Naive B cell (primary cell): ENCODE measurements at regions not wholly inside any gene's neighbourhood (a gene's known extent, or its start where the extent isn't known, plus 50 kb on each side); places are given as distances from the start of the nearest gene placed in this dataset.

Experiments
- ATAC-seq, 2 donors: fragments of 150-1000 bp; cut with Tn5 transposase; 2 replicates each; pipeline ENCODE4 v1.10.0; 2021; ENCODE audit warnings: low read depth in 2 of 2, mild to moderate bottlenecking in 2 of 2, moderate library complexity in 2 of 2
- DNase-seq: peaks from one replicate; pipeline ENCODE4 v3.0.0; 2022
- H3K27ac Mint-ChIP-seq, 6 donors: one replicate each; pipeline ENCODE4 v1.8.0; 2020 to 2022; ENCODE audit warnings: mild to moderate bottlenecking in 6 of 6, mixed read lengths in 6 of 6, moderate library complexity in 5 of 6, inconsistent platforms in 2 of 6
- H3K27me3 Mint-ChIP-seq, 3 donors: one replicate each; pipeline ENCODE4 v1.8.0; 2021 to 2022; ENCODE audit warnings: mixed read lengths in 3 of 3, mild to moderate bottlenecking in 1 of 3
- H3K36me3 Mint-ChIP-seq, 2 donors: one replicate each; pipeline ENCODE4 v1.8.0; 2020 to 2022; ENCODE audit warnings: mixed read lengths in 2 of 2, inconsistent platforms in 1 of 2, mild to moderate bottlenecking in 1 of 2
- H3K4me1 Mint-ChIP-seq, 3 donors: one replicate each; pipeline ENCODE4 v1.8.0; 2020 to 2022; ENCODE audit warnings: mixed read lengths in 3 of 3, inconsistent platforms in 1 of 3, mild to moderate bottlenecking in 1 of 3, moderate library complexity in 1 of 3
- H3K4me3 Mint-ChIP-seq, 8 donors: one replicate each; pipeline ENCODE4 v1.8.0; 2020 to 2022; ENCODE audit warnings: mild to moderate bottlenecking in 8 of 8, mixed read lengths in 8 of 8, moderate library complexity in 8 of 8, inconsistent platforms in 2 of 8
- H3K9me3 Mint-ChIP-seq, 7 donors: one replicate each; pipeline ENCODE4 v1.8.0; 2020 to 2022; ENCODE audit warnings: mixed read lengths in 7 of 7, mild to moderate bottlenecking in 5 of 7, inconsistent platforms in 2 of 7, moderate library complexity in 1 of 7

DNA sequence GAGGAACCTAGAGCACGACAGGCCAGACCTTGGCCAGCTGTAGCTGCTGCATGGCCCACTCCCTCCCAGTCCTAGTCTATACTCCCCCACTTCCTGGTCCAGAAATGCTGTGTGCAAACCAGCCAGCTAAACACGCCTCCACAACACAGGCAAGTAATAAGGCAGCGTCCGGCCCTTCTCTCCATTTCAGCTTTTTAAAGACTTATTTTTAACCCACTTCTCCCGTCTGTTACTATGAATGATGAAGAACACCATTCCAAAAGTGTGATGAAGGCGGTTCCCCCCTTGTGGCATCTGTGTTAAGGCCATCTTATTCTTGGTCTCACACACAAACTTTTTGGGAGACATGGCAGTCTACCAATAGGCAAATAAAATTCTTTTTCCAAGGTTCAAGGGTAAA lies 164.1 kb upstream of the CHRNA7 start:
- no peak for ATAC-seq
- Mint-ChIP-seq H3K4me1 (peaks cover 5 to 14% (median 11%) of the 10 kb centered on the region in 3 donors), H3K36me3 (peaks cover 0 to 7% of the 10 kb centered on the region in 2 donors), H3K27ac (no peak overlapping the region), H3K4me3 (peak overlapping the region in 1 of 8 donors; percentile 9), H3K9me3 (peaks cover 3 to 18% (median 9%) of the 10 kb centered on the region in 7 donors), H3K27me3 (peaks cover 42 to 62% (median 53%) of the 10 kb centered on the region in 3 donors)
- no peak for DNase-seq

DNA sequence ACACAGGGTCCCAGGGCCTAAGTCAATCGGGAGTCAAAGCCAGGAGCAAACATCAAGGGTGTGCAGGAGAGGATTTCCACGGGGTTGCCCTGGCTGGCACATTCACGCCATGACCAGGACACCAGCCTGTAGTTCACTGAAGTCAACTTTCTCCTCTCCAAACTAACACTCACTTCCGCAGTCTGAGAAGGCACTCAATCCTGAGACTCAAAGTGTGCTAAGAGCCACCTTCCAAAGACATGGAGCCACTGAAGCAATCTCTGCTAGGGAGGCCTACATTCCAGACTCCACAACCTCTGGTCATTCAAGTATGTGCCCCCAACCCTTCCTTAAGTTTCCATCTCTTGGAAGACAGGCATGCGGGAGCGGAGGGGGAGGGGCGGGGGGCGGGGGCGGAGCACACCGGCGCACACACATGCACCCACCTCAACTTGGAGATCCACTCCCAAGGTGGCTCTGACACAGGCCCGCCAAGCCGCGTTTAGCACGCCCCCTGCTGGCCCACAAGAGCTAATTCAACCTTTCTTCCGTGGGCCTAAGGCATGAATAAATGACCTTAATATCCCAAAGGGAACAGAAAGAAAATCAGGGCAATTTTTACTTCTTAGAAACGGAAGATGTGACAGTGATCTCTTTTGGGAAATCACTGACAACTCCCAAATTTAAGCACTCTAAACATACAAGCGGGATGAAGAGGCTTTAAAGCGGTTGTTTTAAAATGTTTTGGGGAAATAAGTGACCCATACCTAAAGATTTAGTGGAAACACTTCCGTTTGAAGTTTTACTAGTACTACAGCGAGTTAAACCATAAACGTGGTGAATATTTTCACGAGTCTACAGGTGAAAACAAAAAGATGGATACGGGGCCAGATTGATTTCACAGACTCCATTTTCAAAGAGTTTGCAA lies 162.5 kb upstream of the CHRNA7 start:
- Mint-ChIP-seq H3K36me3 (peaks cover 0 to 10% of the 10 kb centered on the region in 2 donors), H3K4me3 (peak overlapping the region in 4 of 8 donors; percentile 26 to 88 (median 40)), H3K27ac (peak overlapping the region in 1 of 6 donors; percentile 88), H3K9me3 (peaks cover 2 to 18% (median 8%) of the 10 kb centered on the region in 7 donors), H3K27me3 (peaks cover 37 to 52% (median 41%) of the 10 kb centered on the region in 3 donors), H3K4me1 (peaks cover 6 to 15% (median 12%) of the 10 kb centered on the region in 3 donors)
- peak; percentile 12 for DNase-seq
- ATAC-seq = no peak

DNA sequence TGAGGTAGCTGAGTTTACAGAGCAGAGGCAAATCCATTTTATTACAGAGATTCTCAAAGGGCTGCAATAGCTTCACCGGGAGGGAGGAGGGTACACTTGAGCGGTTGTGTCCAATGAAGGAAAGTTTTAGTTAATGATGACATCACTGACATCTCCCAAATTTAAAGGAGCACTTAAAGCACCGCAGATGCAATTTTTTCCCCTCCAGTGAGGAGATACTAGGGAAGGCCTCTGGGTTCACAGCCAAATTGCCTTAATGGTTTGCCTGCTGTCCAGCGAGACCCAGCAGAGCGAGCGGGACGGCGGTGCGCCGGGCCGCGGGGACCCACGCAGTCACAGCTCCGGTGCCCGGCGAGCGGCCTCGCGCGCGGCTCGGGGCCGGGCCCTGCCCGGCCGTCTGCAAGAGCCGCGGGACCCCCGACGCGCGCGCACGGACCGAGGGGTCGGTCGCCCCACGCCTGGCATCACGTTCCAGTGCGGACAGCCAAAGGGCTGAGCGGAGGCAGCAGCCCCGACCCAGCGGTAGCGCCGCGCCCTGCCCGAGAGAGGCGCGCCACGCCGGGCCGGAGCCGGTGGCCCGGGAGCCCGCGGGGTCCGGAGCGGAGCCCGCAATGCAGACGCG lies 160.5 kb upstream of the CHRNA7 start:
- H3K4me1 Mint-ChIP-seq = peaks cover 6 to 15% (median 12%) of the 10 kb centered on the region in 3 donors
- peaks cover 0 to 10% of the 10 kb centered on the region in 2 donors for H3K36me3 Mint-ChIP-seq
- ATAC-seq (peak in 1 of 2 donors; percentile 4), DNase-seq (no peak)
- H3K4me3 Mint-ChIP-seq = peak overlapping the region; percentile 62 to 90 (median 85)
- peaks cover 0 to 18% (median 4%) of the 10 kb centered on the region in 7 donors for H3K9me3 Mint-ChIP-seq
- H3K27me3 Mint-ChIP-seq = peaks cover 25 to 34% (median 34%) of the 10 kb centered on the region in 3 donors
- peak overlapping the region in 2 of 6 donors; percentile 46 to 78 for H3K27ac Mint-ChIP-seq

DNA sequence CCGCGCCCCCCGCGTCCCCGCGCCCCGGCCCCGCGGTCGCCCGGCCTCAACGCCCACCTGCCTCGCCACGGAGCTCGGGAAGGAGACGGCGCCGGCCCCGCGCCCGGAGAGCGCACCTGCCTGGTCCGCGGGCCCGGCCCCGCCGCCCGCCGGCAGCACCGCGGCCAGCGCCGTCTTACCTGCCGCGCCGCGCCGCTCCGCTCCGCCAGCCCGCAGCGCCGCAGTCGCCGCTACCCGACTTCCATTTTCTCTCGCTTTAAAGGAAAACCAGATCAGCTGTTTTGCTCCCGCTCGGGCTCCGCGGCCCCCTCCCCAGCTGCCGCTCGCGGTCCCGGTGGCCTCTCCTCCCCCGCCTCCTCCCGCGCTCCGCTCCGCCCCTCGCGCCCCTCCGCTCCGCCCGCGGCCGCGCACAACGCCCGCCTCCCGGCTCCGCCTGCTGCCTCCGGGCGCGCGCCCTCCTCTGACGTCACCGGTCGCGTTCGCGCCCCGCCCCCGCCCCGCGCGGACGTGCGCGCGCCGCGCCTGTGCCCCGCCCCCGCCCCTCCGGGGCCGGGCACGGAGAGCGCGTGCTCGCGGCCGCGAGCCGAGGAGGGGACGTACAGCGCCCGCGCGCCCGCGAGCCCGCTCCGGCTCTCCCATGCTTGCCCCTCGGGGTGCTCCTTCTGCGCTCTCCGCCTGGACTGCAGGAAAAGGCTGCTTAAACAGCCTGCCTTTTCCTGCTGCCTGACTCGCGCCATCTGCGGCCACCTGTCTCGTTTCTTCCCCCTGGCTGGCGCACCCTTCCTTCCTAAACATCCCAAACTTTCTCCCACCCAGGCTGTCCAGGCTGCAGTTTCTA lies 159.8 kb upstream of the CHRNA7 start, which contains the start of gene OTUD7A:
Gene OTUD7A, minus strand, starts transcription at position 346 of the 838 bp plus-strand sequence.
- H3K9me3 Mint-ChIP-seq = peaks cover 1 to 18% (median 5%) of the 10 kb centered on the region in 7 donors
- peaks cover 6 to 15% (median 12%) of the 10 kb centered on the region in 3 donors for H3K4me1 Mint-ChIP-seq
- H3K27ac Mint-ChIP-seq = peak within 1 kb of the TSS; percentile 46 to 95 (median 90)
- H3K27me3 Mint-ChIP-seq = peaks cover 21 to 31% (median 30%) of the 10 kb centered on the region in 3 donors
- H3K4me3 Mint-ChIP-seq = peak within 1 kb of the TSS; percentile 87 to 97 (median 94)
- ATAC-seq (peak; percentile 83 to 85), DNase-seq (peak; percentile 72)
- peaks cover 0 to 10% of the 10 kb centered on the region in 2 donors for H3K36me3 Mint-ChIP-seq

DNA sequence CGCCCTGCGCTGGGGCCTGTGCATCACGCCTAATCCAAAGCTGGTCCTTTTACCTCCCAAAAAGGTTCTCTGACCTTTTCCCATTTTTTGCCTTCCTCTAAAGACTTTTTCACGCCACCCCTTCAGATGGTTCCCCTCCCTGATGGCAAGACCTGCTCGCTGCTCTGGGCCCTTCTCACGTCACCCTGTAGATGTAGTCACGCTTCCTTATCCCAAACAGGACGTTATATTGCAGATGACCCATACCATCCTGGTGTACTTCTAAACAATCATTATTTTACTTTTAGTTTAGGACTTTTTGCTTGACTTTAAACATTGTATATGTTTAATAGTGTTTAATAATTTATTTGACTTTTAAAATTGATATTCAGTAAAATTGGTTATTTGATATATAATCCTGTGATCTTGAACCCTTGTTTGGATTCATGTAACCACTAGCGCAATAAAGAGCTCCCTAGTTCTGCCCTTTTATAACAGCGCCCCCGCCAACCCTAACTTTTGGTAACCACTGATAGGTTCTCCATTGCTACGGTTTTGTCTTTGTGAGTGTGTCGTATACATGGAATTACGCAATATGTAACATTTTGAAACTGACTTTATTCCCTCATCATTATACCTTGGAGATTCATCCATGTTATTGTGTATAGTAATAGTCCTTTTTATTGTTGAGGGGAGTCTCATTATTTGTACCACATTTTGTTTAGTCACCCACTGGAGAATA lies 159.0 kb upstream of the CHRNA7 start:
- H3K9me3 Mint-ChIP-seq = peaks cover 4 to 18% (median 7%) of the 10 kb centered on the region in 7 donors
- DNase-seq = no peak
- ATAC-seq = peak in 1 of 2 donors; percentile 4

DNA sequence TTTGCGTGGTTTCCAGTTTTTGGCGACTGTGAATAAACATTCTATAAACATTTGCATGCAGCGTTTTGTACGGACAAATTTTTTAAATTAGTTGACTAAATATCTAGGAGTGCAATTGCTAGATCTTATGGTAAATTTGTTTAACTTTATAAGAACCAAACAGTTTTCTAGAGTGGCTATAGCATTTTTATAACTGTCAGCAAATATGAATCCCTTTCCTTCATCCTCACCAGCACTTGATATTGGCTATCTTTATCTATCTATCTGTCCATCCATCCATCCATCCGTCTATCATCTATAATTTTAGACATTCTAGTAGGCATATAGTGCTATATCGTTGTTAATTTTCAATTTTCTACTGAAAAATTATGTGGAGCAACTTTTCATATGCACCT lies 158.4 kb upstream of the CHRNA7 start:
- Mint-ChIP-seq H3K27me3 (peaks cover 23 to 34% (median 31%) of the 10 kb centered on the region in 3 donors), H3K9me3 (peaks cover 4 to 18% (median 7%) of the 10 kb centered on the region in 7 donors), H3K4me3 (peak overlapping the region in 6 of 8 donors; percentile 58 to 96 (median 82)), H3K36me3 (peaks cover 0 to 10% of the 10 kb centered on the region in 2 donors), H3K27ac (peak overlapping the region in 1 of 6 donors; percentile 84), H3K4me1 (peaks cover 6 to 14% (median 12%) of the 10 kb centered on the region in 3 donors)
- no peak for DNase-seq
- no peak for ATAC-seq

More for the DNA sequence above, 159.0 kb upstream of the CHRNA7 start:
- peaks cover 0 to 10% of the 10 kb centered on the region in 2 donors for H3K36me3 Mint-ChIP-seq
- peaks cover 6 to 14% (median 12%) of the 10 kb centered on the region in 3 donors for H3K4me1 Mint-ChIP-seq
- H3K4me3 Mint-ChIP-seq = peak overlapping the region; percentile 87 to 97 (median 94)
- H3K27ac Mint-ChIP-seq = peak overlapping the region; percentile 4 to 95 (median 90)
- H3K27me3 Mint-ChIP-seq = peaks cover 22 to 32% (median 30%) of the 10 kb centered on the region in 3 donors

DNA sequence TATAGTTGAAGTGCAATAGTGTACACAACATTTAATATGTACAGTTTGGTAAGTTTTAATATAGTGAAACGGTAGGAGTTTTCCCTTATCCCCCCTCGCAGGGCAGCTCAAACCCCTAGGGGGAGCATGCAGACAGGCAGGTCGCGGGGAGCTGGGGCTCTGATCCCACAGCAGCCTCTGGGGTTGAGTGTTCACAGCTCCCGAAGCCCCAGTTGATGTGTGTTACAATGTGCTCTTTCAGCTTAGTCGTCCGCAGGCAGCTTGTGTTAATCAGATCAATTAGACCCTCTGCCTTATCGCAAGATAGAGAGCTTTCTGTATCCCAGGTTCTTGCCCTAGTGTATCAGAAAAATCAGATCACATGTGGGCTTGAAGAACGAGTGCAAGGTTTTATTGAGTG lies 143.1 kb upstream of the CHRNA7 start:
- H3K4me3 Mint-ChIP-seq = no peak overlapping the region
- no peaks in the 10 kb centered on the region for H3K36me3 Mint-ChIP-seq

DNA sequence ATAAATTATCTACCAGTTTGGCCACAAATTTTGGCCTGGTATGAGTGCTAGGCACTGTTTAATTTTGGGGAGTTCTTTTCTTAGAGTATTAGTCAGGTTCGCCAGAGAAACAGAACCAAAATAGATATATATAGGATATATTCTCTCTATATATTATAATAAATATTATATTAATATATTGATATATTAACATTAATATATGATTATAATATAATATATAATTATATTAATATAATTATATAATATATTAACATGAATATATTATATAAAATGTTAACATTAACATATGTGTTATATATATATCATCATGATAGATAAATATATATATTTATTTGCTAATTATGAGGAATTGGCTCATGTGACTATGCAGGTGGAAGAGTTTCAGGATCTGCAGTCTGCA lies 137.8 kb upstream of the CHRNA7 start:
- H3K27ac Mint-ChIP-seq = no peak overlapping the region
- no peaks in the 10 kb centered on the region for H3K36me3 Mint-ChIP-seq
- H3K4me1 Mint-ChIP-seq = no peaks in the 10 kb centered on the region
- peaks cover 31 to 52% (median 34%) of the 10 kb centered on the region in 3 donors for H3K27me3 Mint-ChIP-seq
- H3K4me3 Mint-ChIP-seq = no peak overlapping the region
- H3K9me3 Mint-ChIP-seq = peaks cover under 1 to 14% (median 4%) of the 10 kb centered on the region in 7 donors
- DNase-seq (no peak), ATAC-seq (no peak)

More for the DNA sequence above, 143.1 kb upstream of the CHRNA7 start:
- no peak for DNase-seq
- no peak overlapping the region for H3K27ac Mint-ChIP-seq
- no peak for ATAC-seq
- peaks cover 0 to 12% (median 3%) of the 10 kb centered on the region in 7 donors for H3K9me3 Mint-ChIP-seq
- H3K27me3 Mint-ChIP-seq = peaks cover 37 to 49% (median 46%) of the 10 kb centered on the region in 3 donors
- H3K4me1 Mint-ChIP-seq = no peaks in the 10 kb centered on the region

- Mint-ChIP-seq H3K9me3 (peaks cover 5 to 19% (median 12%) of the 10 kb centered on the region in 7 donors), H3K27me3 (peaks cover 21 to 40% (median 22%) of the 10 kb centered on the region in 3 donors), H3K27ac (no peak overlapping the region), H3K36me3 (no peaks in the 10 kb centered on the region), H3K4me3 (no peak overlapping the region), H3K4me1 (no peaks in the 10 kb centered on the region)
- DNase-seq = no peak
- no peak for ATAC-seq
These were observed 136.5 kb upstream of the CHRNA7 start for GRCh38 chr15:31893780-31894179.

GRCh38 chr15:31897746-31898145 lies 132.6 kb upstream of the CHRNA7 start:
- peaks cover 0 to 5% of the 10 kb centered on the region in 2 donors for H3K36me3 Mint-ChIP-seq
- H3K9me3 Mint-ChIP-seq = peaks cover 9 to 42% (median 16%) of the 10 kb centered on the region in 7 donors
- H3K4me1 Mint-ChIP-seq = no peaks in the 10 kb centered on the region
- no peak for ATAC-seq
- no peak overlapping the region for H3K27ac Mint-ChIP-seq
- H3K27me3 Mint-ChIP-seq = peaks cover 0 to 19% (median 5%) of the 10 kb centered on the region in 3 donors
- DNase-seq = no peak
- no peak overlapping the region for H3K4me3 Mint-ChIP-seq

DNA sequence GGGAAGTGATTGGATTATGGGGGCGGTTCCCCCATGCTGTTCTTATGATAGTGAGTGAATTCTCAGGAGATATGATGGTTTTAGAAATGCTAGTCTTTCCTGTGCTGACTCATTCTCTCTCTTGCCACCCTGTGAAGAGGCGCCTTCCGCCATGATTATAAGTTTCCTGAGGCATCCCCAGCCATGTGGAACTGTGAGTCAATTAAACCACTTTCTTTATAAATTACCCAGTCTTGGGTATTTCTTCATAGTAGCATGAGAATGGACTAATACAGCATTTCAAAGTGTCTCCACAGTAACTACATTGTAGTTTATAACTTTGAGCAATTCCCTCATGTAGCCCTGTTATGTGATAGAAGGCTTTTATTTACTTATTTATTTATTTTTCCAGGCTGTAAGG lies 128.8 kb upstream of the CHRNA7 start:
- H3K27me3 Mint-ChIP-seq = peaks cover 5 to 20% (median 7%) of the 10 kb centered on the region in 3 donors
- DNase-seq = no peak
- no peak for ATAC-seq
- H3K9me3 Mint-ChIP-seq = peaks cover 9 to 43% (median 14%) of the 10 kb centered on the region in 7 donors
- H3K27ac Mint-ChIP-seq = no peak overlapping the region
- peak overlapping the region in 1 of 8 donors; percentile 4 for H3K4me3 Mint-ChIP-seq
- peaks cover 0 to 5% of the 10 kb centered on the region in 2 donors for H3K36me3 Mint-ChIP-seq
- no peaks in the 10 kb centered on the region for H3K4me1 Mint-ChIP-seq

GRCh38 chr15:31905054-31905453 lies 125.3 kb upstream of the CHRNA7 start:
- no peaks in the 10 kb centered on the region for H3K4me1 Mint-ChIP-seq
- peaks cover 0 to 15% (median 6%) of the 10 kb centered on the region in 7 donors for H3K9me3 Mint-ChIP-seq
- H3K27ac Mint-ChIP-seq = no peak overlapping the region
- peaks cover 2 to 20% (median 4%) of the 10 kb centered on the region in 3 donors for H3K27me3 Mint-ChIP-seq
- DNase-seq (no peak), ATAC-seq (no peak)
- peaks cover 0 to 2% of the 10 kb centered on the region in 2 donors for H3K36me3 Mint-ChIP-seq
- no peak overlapping the region for H3K4me3 Mint-ChIP-seq
